H1 (cell line): ENCODE measurements at regions not wholly inside any gene's neighbourhood (a gene's known extent, or its start where the extent isn't known, plus 50 kb on each side); places are given as distances from the start of the nearest gene placed in this dataset.

ENCODE experiments used
- CTCF ChIA-PET: fragments of 300-600 bp; sonication (Branson Sonifier 250); formaldehyde crosslinking; loops from one replicate; lab custom pipeline; 2021; ENCODE audit not compliant: partially characterized antibody; lab: Charles Lee
- POLR2A ChIA-PET: fragments of 300-600 bp; sonication (Branson Sonifier 250); formaldehyde crosslinking; loops from one replicate; lab custom pipeline; 2021; ENCODE audit warnings: inconsistent platforms; ENCODE audit not compliant: partially characterized antibody; lab: Charles Lee
- DNase-seq, 2 experiments: peaks; one replicate each; pipeline versions ENCODE4 v3.0.0 to v3.0.0-alpha.2; 2010 to 2022; ENCODE audit warnings: low spot score in 2 of 2, low read depth in 1 of 2, mixed read lengths in 1 of 2
- FAIRE-seq: peaks from 2 replicates; lab custom pipeline; 2011; peaks lifted over from hg19 to GRCh38; lab: Jason Lieb, UNC
- H2AFZ ChIP-seq: 2 replicates; pipeline ENCODE4 v1.8.1; 2012; ENCODE audit warnings: low read length, inconsistent platforms
- H2AK5ac ChIP-seq: 2 replicates; pipeline ENCODE4 v1.6.1; 2013; ENCODE audit warnings: low read depth, low read length
- H2BK120ac ChIP-seq: replicated peaks from 2 replicates; pipeline ENCODE3; 2013; ENCODE audit warnings: low read depth, low read length, inconsistent platforms
- H2BK12ac ChIP-seq: 2 replicates; pipeline ENCODE4 v1.6.1; 2013; ENCODE audit warnings: low read depth, low read length
- H2BK15ac ChIP-seq: 2 replicates; pipeline ENCODE4 v1.6.1; 2013; ENCODE audit warnings: low read length
- H2BK20ac ChIP-seq: 2 replicates; pipeline ENCODE4 v1.6.1; 2013; ENCODE audit warnings: low read length
- H2BK5ac ChIP-seq: 2 replicates; pipeline ENCODE4 v1.6.1; 2013; ENCODE audit warnings: low read depth, low read length
- H3K14ac ChIP-seq: 2 replicates; pipeline ENCODE4 v1.6.1; 2013; ENCODE audit warnings: inconsistent platforms; ENCODE audit not compliant: insufficient read length
- H3K18ac ChIP-seq: 2 replicates; pipeline ENCODE4 v1.6.1; 2013; ENCODE audit warnings: low read length; ENCODE audit errors: extremely low read depth
- H3K23ac ChIP-seq: 2 replicates; pipeline ENCODE4 v1.6.1; 2013; ENCODE audit warnings: inconsistent platforms; ENCODE audit not compliant: insufficient read length
- H3K23me2 ChIP-seq: 2 replicates; pipeline ENCODE4 v1.6.1; 2013; ENCODE audit warnings: low read depth, low read length
- H3K27ac ChIP-seq: 2 replicates; pipeline ENCODE4 v1.6.1; 2011; ENCODE audit warnings: low read depth, low read length, inconsistent platforms
- H3K27me3 ChIP-seq, 4 experiments: replicated peaks in 1 of 4; 1 replicate in 1 of 4; 2 replicates in 3 of 4; pipeline versions ENCODE4 v1.6.1 to v1.8.1; 2011 to 2013; ENCODE audit warnings: low read length in 3 of 4, mild to moderate bottlenecking in 3 of 4, inconsistent platforms in 2 of 4, mixed read lengths in 2 of 4, moderate library complexity in 1 of 4; ENCODE audit not compliant: control insufficient read depth in 3 of 4, insufficient read depth in 3 of 4; ENCODE audit errors: extremely low read depth in 1 of 4
- H3K36me3 ChIP-seq, 4 experiments: 2 replicates each; pipeline versions ENCODE4 v1.6.1 to v1.8.1; 2011 to 2013; ENCODE audit warnings: mild to moderate bottlenecking in 4 of 4, low read length in 3 of 4, moderate library complexity in 2 of 4, control low read depth in 1 of 4, inconsistent platforms in 1 of 4; ENCODE audit not compliant: insufficient read depth in 4 of 4, control insufficient read depth in 2 of 4
- H3K4ac ChIP-seq: replicated peaks from 2 replicates; pipeline ENCODE3; 2013; ENCODE audit warnings: low read length, low read depth, mixed read lengths, inconsistent platforms; ENCODE audit not compliant: insufficient read length
- H3K4me1 ChIP-seq, 4 experiments: replicated peaks in 1 of 4; 1 replicate in 1 of 4; 2 replicates in 3 of 4; pipeline versions ENCODE4 v1.6.1 to v1.8.1; 2011 to 2013; ENCODE audit warnings: low read length in 3 of 4, inconsistent platforms in 2 of 4, mixed read lengths in 1 of 4; ENCODE audit not compliant: insufficient read depth in 4 of 4, control insufficient read depth in 3 of 4
- H3K4me2 ChIP-seq, 2 experiments: 2 replicates each; pipeline versions ENCODE4 v1.6.1 to v1.8.1; 2011 to 2013; ENCODE audit warnings: low read depth in 2 of 2, low read length in 2 of 2, control low read depth in 1 of 2, inconsistent platforms in 1 of 2, mild to moderate bottlenecking in 1 of 2; ENCODE audit not compliant: insufficient read depth in 1 of 2
- H3K4me3 ChIP-seq, 4 experiments: fragments of 200-600, 300-600 bp in 1 of 4; sonication (generic), shearing (Covaris generic), sonication (Bioruptor Twin) in 1 of 4; 2 replicates each; pipeline versions ENCODE4 v1.5.1 to v1.8.1; 2011 to 2016; ENCODE audit warnings: low read length in 4 of 4, low read depth in 3 of 4, control low read depth in 2 of 4, inconsistent platforms in 2 of 4, mild to moderate bottlenecking in 2 of 4, mixed read lengths in 1 of 4, moderate library complexity in 1 of 4; ENCODE audit not compliant: insufficient read depth in 2 of 4; ENCODE audit errors: extremely low read depth in 1 of 4
- H3K56ac ChIP-seq: replicated peaks from 2 replicates; pipeline ENCODE3; 2013; ENCODE audit warnings: low read depth, mild to moderate bottlenecking, mixed read lengths, low read length, inconsistent platforms; ENCODE audit not compliant: insufficient read length
- H3K79me1 ChIP-seq: 2 replicates; pipeline ENCODE4 v1.6.1; 2013; ENCODE audit warnings: low read depth, low read length, control low read depth
- H3K79me2 ChIP-seq, 2 experiments: 2 replicates each; pipeline versions ENCODE4 v1.6.1 to v1.8.1; 2012 to 2013; ENCODE audit warnings: low read length in 2 of 2, mild to moderate bottlenecking in 2 of 2, inconsistent platforms in 1 of 2; ENCODE audit not compliant: insufficient read depth in 2 of 2, control insufficient read depth in 1 of 2
- H3K9ac ChIP-seq, 4 experiments: replicated peaks in 1 of 4; 1 replicate in 1 of 4; 2 replicates in 3 of 4; pipeline versions ENCODE4 v1.6.1 to v1.8.1; 2011 to 2013; ENCODE audit warnings: low read depth in 3 of 4, low read length in 3 of 4, control low read depth in 2 of 4, mild to moderate bottlenecking in 2 of 4, moderate library complexity in 2 of 4, inconsistent platforms in 1 of 4; ENCODE audit errors: extremely low read depth in 1 of 4
- H3K9me3 ChIP-seq, 2 experiments: 2 replicates each; pipeline versions ENCODE4 v1.6.1 to v1.8.1; 2012 to 2013; ENCODE audit warnings: mild to moderate bottlenecking in 2 of 2, moderate library complexity in 2 of 2, control low read depth in 1 of 2, inconsistent platforms in 1 of 2, low read depth in 1 of 2, low read length in 1 of 2, mixed read lengths in 1 of 2; ENCODE audit not compliant: insufficient read depth in 2 of 2
- H4K20me1 ChIP-seq, 2 experiments: replicated peaks in 1 of 2; 2 replicates each; pipeline versions ENCODE3 to v1.8.1; 2011 to 2013; ENCODE audit warnings: inconsistent platforms in 2 of 2, low read length in 2 of 2, mild to moderate bottlenecking in 1 of 2; ENCODE audit not compliant: insufficient read depth in 2 of 2, control insufficient read depth in 1 of 2
- H4K5ac ChIP-seq: 2 replicates; pipeline ENCODE4 v1.6.1; 2013; ENCODE audit warnings: low read length, low read depth, mixed read lengths, inconsistent platforms; ENCODE audit not compliant: insufficient read length
- H4K8ac ChIP-seq: 2 replicates; pipeline ENCODE4 v1.8.0; 2013; ENCODE audit warnings: mild to moderate bottlenecking, moderate library complexity, low read length, inconsistent platforms; ENCODE audit not compliant: insufficient read depth; ENCODE audit errors: extremely low read depth
- H4K91ac ChIP-seq: replicated peaks from 2 replicates; pipeline ENCODE3; 2013; ENCODE audit warnings: low read length, mixed read lengths, inconsistent platforms; ENCODE audit not compliant: insufficient read length
- ASH2L ChIP-seq: fragments of 200-600, 300-600 bp; sonication (generic); IDR thresholded peaks from one replicate; pipeline ENCODE4 v1.7.1; 2017; ENCODE audit warnings: low read length
- GABPA ChIP-seq: IDR thresholded peaks from 2 replicates; pipeline ENCODE4 v1.6.1; 2011; ENCODE audit warnings: mild to moderate bottlenecking, low read length, moderate library complexity, borderline replicate concordance; ENCODE audit not compliant: insufficient read depth
- RXRA ChIP-seq: IDR thresholded peaks from 2 replicates; pipeline ENCODE4 v1.6.1; 2011; ENCODE audit warnings: low read depth, mild to moderate bottlenecking, low read length, moderate library complexity; ENCODE audit not compliant: insufficient read depth
- SP2 ChIP-seq: IDR thresholded peaks from 2 replicates; pipeline ENCODE4 v1.6.1; 2012; ENCODE audit warnings: mild to moderate bottlenecking, low read length, inconsistent platforms
- WGBS, 2 experiments: shearing (Covaris generic) in 1 of 2; methylation state at CpG; one replicate each; pipeline versions ENCODE4 v1.1.6 to v1.1.7; 2013 to 2015; ENCODE audit warnings: low lambda C conversion rate in 2 of 2, mixed read lengths in 2 of 2, inconsistent platforms in 1 of 2, low coverage in 1 of 2, missing lambda C conversion rate in 1 of 2; ENCODE audit not compliant: insufficient replicate concordance in 2 of 2, insufficient coverage in 1 of 2, insufficient read length in 1 of 2; ENCODE audit errors: extremely low coverage in 1 of 2, missing lambda C conversion rate in 1 of 2; 5-methylcytosine and 5-hydroxymethylcytosine counted together
- TF ChIP-seq, protein P1 (sequence below): IDR thresholded peaks from 2 replicates; pipeline ENCODE4 v1.6.1; 2011; ENCODE audit warnings: low read length, improper control_type of control experiment
- TF ChIP-seq, protein P2 (sequence below): IDR thresholded peaks from 2 replicates; pipeline ENCODE4 v1.6.1; 2012; ENCODE audit warnings: low read length, inconsistent platforms

DNA sequence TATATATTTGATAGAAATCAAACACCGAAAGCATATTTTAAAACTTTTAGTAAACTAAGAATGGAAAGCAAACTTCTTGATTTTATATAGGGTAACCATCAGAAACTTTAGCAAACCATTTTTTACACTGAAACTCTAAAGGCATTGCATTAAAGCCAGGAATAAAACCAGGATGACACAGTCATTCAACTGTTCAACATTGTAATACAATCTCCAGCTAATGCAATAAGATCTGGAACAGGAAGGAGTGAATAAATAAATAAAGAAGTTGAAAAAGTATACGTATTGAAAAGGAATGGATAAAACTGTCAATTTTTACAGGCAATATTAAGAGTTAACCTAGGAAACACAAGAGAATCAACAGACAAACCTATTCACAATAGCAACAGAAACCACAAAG lies 181.9 kb upstream of the TTC14 start:
- H3K36me3 ChIP-seq = no peaks in the 10 kb centered on the region
- H3K56ac ChIP-seq = no peak overlapping the region
- FAIRE-seq (no peak), DNase-seq (no peak)
- H2BK20ac ChIP-seq = no peak overlapping the region
- H3K18ac ChIP-seq = no peak overlapping the region
- H2BK12ac ChIP-seq = no peak overlapping the region
- no peaks in the 10 kb centered on the region for H3K9me3 ChIP-seq
- POLR2A ChIA-PET = no interaction called here
- no peaks in the 10 kb centered on the region for H3K27me3 ChIP-seq
- no peak overlapping the region for H3K14ac ChIP-seq
- no peak overlapping the region for H2AFZ ChIP-seq
- CTCF ChIA-PET = no interaction called here
- H4K8ac ChIP-seq = no peak overlapping the region
- H3K4me2 ChIP-seq = no peak overlapping the region
- no peak overlapping the region for H3K4ac ChIP-seq
- TF ChIP-seq SP2 (no peak), ASH2L (no peak), GABPA (no peak), RXRA (no peak)
- TF ChIP-seq, protein P1, sequence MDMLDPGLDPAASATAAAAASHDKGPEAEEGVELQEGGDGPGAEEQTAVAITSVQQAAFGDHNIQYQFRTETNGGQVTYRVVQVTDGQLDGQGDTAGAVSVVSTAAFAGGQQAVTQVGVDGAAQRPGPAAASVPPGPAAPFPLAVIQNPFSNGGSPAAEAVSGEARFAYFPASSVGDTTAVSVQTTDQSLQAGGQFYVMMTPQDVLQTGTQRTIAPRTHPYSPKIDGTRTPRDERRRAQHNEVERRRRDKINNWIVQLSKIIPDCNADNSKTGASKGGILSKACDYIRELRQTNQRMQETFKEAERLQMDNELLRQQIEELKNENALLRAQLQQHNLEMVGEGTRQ = no peak
- TF ChIP-seq, protein P2, sequence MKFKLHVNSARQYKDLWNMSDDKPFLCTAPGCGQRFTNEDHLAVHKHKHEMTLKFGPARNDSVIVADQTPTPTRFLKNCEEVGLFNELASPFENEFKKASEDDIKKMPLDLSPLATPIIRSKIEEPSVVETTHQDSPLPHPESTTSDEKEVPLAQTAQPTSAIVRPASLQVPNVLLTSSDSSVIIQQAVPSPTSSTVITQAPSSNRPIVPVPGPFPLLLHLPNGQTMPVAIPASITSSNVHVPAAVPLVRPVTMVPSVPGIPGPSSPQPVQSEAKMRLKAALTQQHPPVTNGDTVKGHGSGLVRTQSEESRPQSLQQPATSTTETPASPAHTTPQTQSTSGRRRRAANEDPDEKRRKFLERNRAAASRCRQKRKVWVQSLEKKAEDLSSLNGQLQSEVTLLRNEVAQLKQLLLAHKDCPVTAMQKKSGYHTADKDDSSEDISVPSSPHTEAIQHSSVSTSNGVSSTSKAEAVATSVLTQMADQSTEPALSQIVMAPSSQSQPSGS = no peak
- H4K20me1 ChIP-seq = no peaks in the 10 kb centered on the region
- H3K23ac ChIP-seq = no peak overlapping the region
- no peak overlapping the region for H3K4me3 ChIP-seq
- H4K5ac ChIP-seq = no peak overlapping the region
- H2BK120ac ChIP-seq = no peak overlapping the region
- no peak overlapping the region for H3K27ac ChIP-seq
- H3K4me1 ChIP-seq = no peaks in the 10 kb centered on the region
- WGBS, 2 experiments = 89 to 100% methylated on average over 1 to 2 of the region's 2 CpGs
- H2BK15ac ChIP-seq = no peak overlapping the region
- no peaks in the 10 kb centered on the region for H3K79me1 ChIP-seq
- H3K79me2 ChIP-seq = no peaks in the 10 kb centered on the region
- no peak overlapping the region for H2BK5ac ChIP-seq
- H3K23me2 ChIP-seq = no peaks in the 10 kb centered on the region
- H3K9ac ChIP-seq = no peak overlapping the region
- H4K91ac ChIP-seq = no peak overlapping the region
- no peak overlapping the region for H2AK5ac ChIP-seq
